Glutamatergic neuron (in vitro differentiated cells): ENCODE measurements at regions not wholly inside any gene's neighbourhood (a gene's known extent, or its start where the extent isn't known, plus 50 kb on each side); places are given as distances from the start of the nearest gene placed in this dataset.

Source experiments
- DNase-seq: peaks from one replicate; pipeline ENCODE4 v3.0.0; 2022
- H3K27ac Mint-ChIP-seq: one replicate; pipeline ENCODE4 v1.8.0; 2020; ENCODE audit warnings: mild to moderate bottlenecking, mixed read lengths, inconsistent platforms; ENCODE audit not compliant: unreplicated experiment
- H3K27me3 Mint-ChIP-seq: one replicate; pipeline ENCODE4 v1.8.0; 2020; ENCODE audit warnings: mild to moderate bottlenecking, moderate library complexity, mixed read lengths, inconsistent platforms; ENCODE audit not compliant: unreplicated experiment
- H3K36me3 Mint-ChIP-seq: one replicate; pipeline ENCODE4 v1.8.0; 2020; ENCODE audit warnings: mild to moderate bottlenecking, mixed read lengths, inconsistent platforms; ENCODE audit not compliant: unreplicated experiment
- H3K4me1 Mint-ChIP-seq: one replicate; pipeline ENCODE4 v1.8.0; 2020; ENCODE audit warnings: mild to moderate bottlenecking, low read depth, mixed read lengths, inconsistent platforms; ENCODE audit not compliant: unreplicated experiment
- H3K4me3 Mint-ChIP-seq: one replicate; pipeline ENCODE4 v1.8.0; 2020; ENCODE audit warnings: mild to moderate bottlenecking, mixed read lengths, inconsistent platforms; ENCODE audit not compliant: unreplicated experiment
- H3K9me3 Mint-ChIP-seq: one replicate; pipeline ENCODE4 v1.8.0; 2020; ENCODE audit warnings: mild to moderate bottlenecking, moderate library complexity, mixed read lengths, inconsistent platforms; ENCODE audit not compliant: unreplicated experiment
- TF ChIP-seq, protein P1 (sequence below): fragments of 200-600 bp; sonication (generic); IDR thresholded peaks from one replicate; pipeline ENCODE4 v1.5.0; 2021; ENCODE audit not compliant: partially characterized antibody, unreplicated experiment

DNA sequence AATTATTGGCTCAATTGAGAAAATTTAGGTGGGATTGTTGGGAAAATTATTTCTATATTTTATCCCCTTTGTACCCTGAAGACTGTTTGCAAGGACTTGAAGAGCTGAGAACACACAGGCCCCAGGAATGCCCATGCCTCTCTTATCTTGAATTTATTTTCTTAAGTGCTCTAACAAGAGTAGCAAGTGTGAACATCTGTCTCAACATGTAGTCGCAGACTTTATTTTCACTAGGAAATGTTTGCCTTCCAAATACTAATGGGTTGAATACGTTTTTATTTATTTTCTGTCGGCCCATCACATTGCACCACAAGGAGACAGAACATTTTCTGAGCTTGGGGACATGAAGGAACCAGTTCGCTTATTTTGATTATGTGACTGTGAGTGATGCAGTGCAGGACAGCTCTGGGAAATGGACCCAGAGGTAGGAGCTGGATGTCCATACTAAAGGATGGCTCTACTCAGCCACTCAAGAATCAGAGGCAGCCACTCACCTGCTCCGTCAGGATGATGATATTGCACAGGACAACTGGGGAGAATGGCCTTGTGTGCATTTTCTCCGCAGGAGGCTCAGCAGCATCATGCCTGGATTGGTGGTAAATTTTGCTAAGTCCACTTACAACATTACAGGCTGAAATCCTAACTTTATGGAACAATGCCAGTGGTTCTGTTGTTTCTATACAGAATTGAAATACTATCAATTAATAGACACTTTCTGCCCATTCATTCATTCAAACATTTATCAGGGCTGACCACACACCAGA is 332.7 kb downstream of the FGFR2 start:
- no peak overlapping the region for H3K27ac Mint-ChIP-seq
- H3K4me3 Mint-ChIP-seq, result no peak overlapping the region

DNA sequence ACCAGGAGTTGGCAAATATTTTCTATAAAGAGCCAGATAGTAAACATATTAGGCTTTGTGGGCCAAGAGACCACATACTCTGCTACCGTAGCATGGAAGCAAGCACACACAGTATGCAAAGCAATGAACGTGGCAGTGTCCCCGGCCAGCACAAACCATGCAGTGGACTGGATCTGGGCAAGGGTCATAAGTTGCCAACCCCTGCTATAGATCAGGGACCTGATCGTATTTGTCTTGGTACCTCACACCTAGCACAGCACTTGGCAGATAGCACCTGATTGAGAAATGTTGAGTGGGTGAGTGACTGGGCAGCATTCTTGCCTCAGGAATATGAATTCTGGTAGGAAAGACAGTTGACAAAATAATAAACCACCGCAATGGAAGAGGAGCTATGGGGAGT is 331.9 kb downstream of the FGFR2 start:
- no peak overlapping the region for H3K4me3 Mint-ChIP-seq
- TF ChIP-seq, protein P1, sequence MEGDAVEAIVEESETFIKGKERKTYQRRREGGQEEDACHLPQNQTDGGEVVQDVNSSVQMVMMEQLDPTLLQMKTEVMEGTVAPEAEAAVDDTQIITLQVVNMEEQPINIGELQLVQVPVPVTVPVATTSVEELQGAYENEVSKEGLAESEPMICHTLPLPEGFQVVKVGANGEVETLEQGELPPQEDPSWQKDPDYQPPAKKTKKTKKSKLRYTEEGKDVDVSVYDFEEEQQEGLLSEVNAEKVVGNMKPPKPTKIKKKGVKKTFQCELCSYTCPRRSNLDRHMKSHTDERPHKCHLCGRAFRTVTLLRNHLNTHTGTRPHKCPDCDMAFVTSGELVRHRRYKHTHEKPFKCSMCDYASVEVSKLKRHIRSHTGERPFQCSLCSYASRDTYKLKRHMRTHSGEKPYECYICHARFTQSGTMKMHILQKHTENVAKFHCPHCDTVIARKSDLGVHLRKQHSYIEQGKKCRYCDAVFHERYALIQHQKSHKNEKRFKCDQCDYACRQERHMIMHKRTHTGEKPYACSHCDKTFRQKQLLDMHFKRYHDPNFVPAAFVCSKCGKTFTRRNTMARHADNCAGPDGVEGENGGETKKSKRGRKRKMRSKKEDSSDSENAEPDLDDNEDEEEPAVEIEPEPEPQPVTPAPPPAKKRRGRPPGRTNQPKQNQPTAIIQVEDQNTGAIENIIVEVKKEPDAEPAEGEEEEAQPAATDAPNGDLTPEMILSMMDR, result no peak
- no peaks in the 10 kb centered on the region for H3K9me3 Mint-ChIP-seq
- no peak overlapping the region for H3K27ac Mint-ChIP-seq
- peaks cover 2% of the 10 kb centered on the region for H3K27me3 Mint-ChIP-seq
- no peak for DNase-seq
- H3K36me3 Mint-ChIP-seq, result peaks cover 5% of the 10 kb centered on the region
- peaks cover 3% of the 10 kb centered on the region for H3K4me1 Mint-ChIP-seq

More for the DNA sequence above, 332.7 kb downstream of the FGFR2 start:
- Mint-ChIP-seq H3K36me3 (peaks cover 5% of the 10 kb centered on the region), H3K27me3 (peaks cover 2% of the 10 kb centered on the region), H3K9me3 (no peaks in the 10 kb centered on the region), H3K4me1 (peaks cover 1% of the 10 kb centered on the region)
- TF ChIP-seq, protein P1, result no peak
- no peak for DNase-seq

DNA sequence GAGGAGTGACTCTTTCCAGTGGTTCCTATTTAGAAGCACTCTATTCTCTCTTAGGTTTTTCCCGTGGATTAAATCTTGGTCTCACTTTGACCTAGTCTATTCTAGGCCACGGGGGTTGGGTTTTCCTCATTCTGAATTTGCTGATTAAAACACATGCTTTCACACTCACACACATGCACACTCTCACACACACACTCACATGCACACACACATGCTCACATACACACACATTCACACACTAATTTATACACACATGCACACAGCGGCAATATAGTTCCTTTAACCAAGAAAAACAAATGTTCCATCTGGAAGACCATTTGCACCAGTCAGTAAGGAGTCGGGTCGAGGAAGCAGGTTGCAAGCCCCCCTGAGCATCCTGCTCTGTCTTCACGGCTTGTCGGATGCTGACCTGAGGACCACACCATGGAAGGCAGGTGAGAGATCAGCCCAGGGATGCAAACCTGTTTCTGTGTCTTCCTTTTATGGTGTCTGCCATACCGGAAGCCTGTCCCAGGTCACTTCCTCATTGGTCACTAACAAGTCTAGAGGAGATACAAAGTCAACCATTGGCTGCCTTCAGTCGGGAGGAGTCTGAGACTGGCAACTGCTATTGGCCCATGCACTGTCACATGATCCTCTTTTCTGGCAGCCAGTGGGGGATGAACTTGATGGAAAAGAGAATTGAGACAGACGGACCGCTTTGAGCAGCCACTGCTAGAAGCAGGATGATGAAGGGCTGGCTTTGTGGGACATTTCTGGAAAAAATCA is 330.8 kb downstream of the FGFR2 start:
- no peaks in the 10 kb centered on the region for H3K9me3 Mint-ChIP-seq

DNA sequence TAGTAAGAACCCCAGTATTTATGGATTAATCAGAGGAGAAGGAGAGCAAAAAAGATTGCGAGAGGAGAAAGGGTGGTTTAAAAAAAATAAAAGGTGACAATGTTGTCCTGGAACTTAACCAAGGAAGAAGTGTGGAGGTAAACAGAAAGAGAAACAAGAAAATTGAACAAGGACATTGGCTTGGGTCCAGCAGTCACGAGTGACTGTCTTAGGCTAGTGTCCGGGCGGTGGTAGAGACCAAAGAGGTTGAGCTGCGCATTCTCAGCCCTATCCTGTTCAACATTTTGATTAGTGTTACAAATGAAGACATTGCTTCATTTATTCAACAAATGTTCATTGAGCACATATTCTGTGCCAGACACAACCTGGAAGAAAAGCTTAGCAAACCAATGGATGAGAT is 329.9 kb downstream of the FGFR2 start:
- H3K27me3 Mint-ChIP-seq, result peaks cover 2% of the 10 kb centered on the region

More for the DNA sequence above, 330.8 kb downstream of the FGFR2 start:
- H3K27ac Mint-ChIP-seq, result no peak overlapping the region
- TF ChIP-seq, protein P1, result no peak
- H3K27me3 Mint-ChIP-seq, result peaks cover 2% of the 10 kb centered on the region
- no peak overlapping the region for H3K4me3 Mint-ChIP-seq
- no peak for DNase-seq
- H3K4me1 Mint-ChIP-seq, result peaks cover 3% of the 10 kb centered on the region
- peaks cover 5% of the 10 kb centered on the region for H3K36me3 Mint-ChIP-seq

More for the DNA sequence above, 329.9 kb downstream of the FGFR2 start:
- no peak overlapping the region for H3K4me3 Mint-ChIP-seq
- DNase-seq, result no peak
- H3K36me3 Mint-ChIP-seq, result peaks cover 5% of the 10 kb centered on the region
- peaks cover 3% of the 10 kb centered on the region for H3K4me1 Mint-ChIP-seq
- H3K27ac Mint-ChIP-seq, result no peak overlapping the region
- TF ChIP-seq, protein P1, result no peak
- no peaks in the 10 kb centered on the region for H3K9me3 Mint-ChIP-seq
